Right cardiac atrium (tissue), 5 donors: ENCODE measurements at regions not wholly inside any gene's neighbourhood (a gene's known extent, or its start where the extent isn't known, plus 50 kb on each side); places are given as distances from the start of the nearest gene placed in this dataset.

ENCODE experiments used
- ATAC-seq, 2 donors: fragments of 200-7000 bp; cut with Tn5 transposase; one replicate each; pipeline versions ENCODE4 v1.8.0 to v1.9.1; 2020; ENCODE audit warnings: moderate library complexity in 2 of 2, mild to moderate bottlenecking in 1 of 2
- DNase-seq, 3 donors: peaks; one replicate each; pipeline ENCODE4 v3.0.0-alpha.2; 2020
- H3K27ac ChIP-seq: one replicate; pipeline ENCODE4 v1.5.1; 2013; ENCODE audit warnings: mild to moderate bottlenecking, low read length, control low read depth, moderate library complexity
- H3K27me3 ChIP-seq: one replicate; pipeline ENCODE4 v1.6.1; 2013; ENCODE audit not compliant: control insufficient read depth, insufficient read depth
- H3K4me1 ChIP-seq: one replicate; pipeline ENCODE4 v1.6.1; 2013; ENCODE audit warnings: low read length; ENCODE audit not compliant: control insufficient read depth, insufficient read depth
- H3K4me3 ChIP-seq: one replicate; pipeline ENCODE4 v1.5.1; 2013; ENCODE audit warnings: low read length, control low read depth
- H3K9me3 ChIP-seq: one replicate; pipeline ENCODE4 v1.6.1; 2013; ENCODE audit warnings: low read length; ENCODE audit not compliant: control insufficient read depth
- WGBS: extraction: QIAGEN DNeasy Blood & Tissue Kit; methylation state at CpG from one replicate; pipeline ENCODE4 v1.1.7; 2013; 5-methylcytosine and 5-hydroxymethylcytosine counted together
- intact Hi-C, 4 donors: fragments of 100-400 bp; cut with DNase I; formaldehyde crosslinking; loops; one replicate each; pipeline versions ENCODE4 v1.11.0 to v1.14.0; 2022 to 2023
- donor health status: healthy with polysubstance abuse.
- donor health status: DM: no; HTN: yes; CAD: no.
- donor health status: DM: no; HTN: no; CAD: no.
- donor health status: DM: no; HTN: yes; CAD: no; lungs with severe emphysema.
- donor health status: DM: yes; HTN: yes; CAD: no.

- Histone ChIP-seq H3K9me3 (no peaks in the 10 kb centered on the region), H3K4me1 (no peaks in the 10 kb centered on the region), H3K27ac (no peak overlapping the region), H3K4me3 (no peak overlapping the region), H3K27me3 (no peaks in the 10 kb centered on the region)
- WGBS, result 85% methylated on average over 7 of the region's 7 CpGs
- DNase-seq (no peak), ATAC-seq (no peak)
- intact Hi-C loops, result no loop called here
Observed at GRCh38 chr10:78889536-78890063, 179.2 kb upstream of the ZMIZ1 start.

GRCh38 chr10:78890506-78890905, 178.3 kb upstream of the ZMIZ1 start:
- ATAC-seq, result no peak
- DNase-seq, result no peak
- Histone ChIP-seq H3K4me1 (no peaks in the 10 kb centered on the region), H3K4me3 (no peak overlapping the region), H3K27me3 (no peaks in the 10 kb centered on the region), H3K27ac (no peak overlapping the region), H3K9me3 (no peaks in the 10 kb centered on the region)
- 79% methylated on average over 3 of the region's 3 CpGs for WGBS
- intact Hi-C loops, result no loop called here

GRCh38 chr10:78891741-78892140, 177.0 kb upstream of the ZMIZ1 start:
- no peak overlapping the region for H3K27ac ChIP-seq
- WGBS, result 95% methylated on average over 2 of the region's 2 CpGs
- intact Hi-C loops, result no loop called here
- no peak overlapping the region for H3K4me3 ChIP-seq
- no peak for DNase-seq
- H3K27me3 ChIP-seq, result no peaks in the 10 kb centered on the region
- H3K4me1 ChIP-seq, result no peaks in the 10 kb centered on the region
- no peak for ATAC-seq
- H3K9me3 ChIP-seq, result no peaks in the 10 kb centered on the region

GRCh38 chr10:78892338-78893176, 176.2 kb upstream of the ZMIZ1 start:
- Histone ChIP-seq H3K27ac (no peak overlapping the region), H3K4me1 (no peaks in the 10 kb centered on the region), H3K4me3 (no peak overlapping the region), H3K27me3 (no peaks in the 10 kb centered on the region), H3K9me3 (no peaks in the 10 kb centered on the region)
- intact Hi-C loops, result no loop called here
- WGBS, result 76% methylated on average over 7 of the region's 7 CpGs
- no peak for ATAC-seq
- no peak for DNase-seq

- Histone ChIP-seq H3K9me3 (no peaks in the 10 kb centered on the region), H3K4me1 (no peaks in the 10 kb centered on the region), H3K4me3 (no peak overlapping the region), H3K27ac (no peak overlapping the region), H3K27me3 (no peaks in the 10 kb centered on the region)
- WGBS, result 96% methylated on average over 5 of the region's 5 CpGs
- intact Hi-C loops, result no loop called here
- DNase-seq, result no peak
- ATAC-seq, result no peak
Observed at GRCh38 chr10:78893217-78893616, 175.5 kb upstream of the ZMIZ1 start.

- Histone ChIP-seq H3K27me3 (no peaks in the 10 kb centered on the region), H3K4me1 (no peaks in the 10 kb centered on the region), H3K4me3 (no peak overlapping the region), H3K27ac (no peak overlapping the region), H3K9me3 (no peaks in the 10 kb centered on the region)
- intact Hi-C loops, result no loop called here
- no peak for DNase-seq
- 92% methylated on average over 12 of the region's 12 CpGs for WGBS
- ATAC-seq, result no peak
Observed at GRCh38 chr10:78894089-78894840, 174.5 kb upstream of the ZMIZ1 start.

GRCh38 chr10:78894841-78895195, 173.9 kb upstream of the ZMIZ1 start:
- no peak for DNase-seq

GRCh38 chr10:78895469-78895868, 173.3 kb upstream of the ZMIZ1 start:
- H3K4me3 ChIP-seq, result no peak overlapping the region
- ATAC-seq (no peak), DNase-seq (no peak)
- 90% methylated on average over 8 of the region's 8 CpGs for WGBS
- no peaks in the 10 kb centered on the region for H3K9me3 ChIP-seq
- H3K27me3 ChIP-seq, result no peaks in the 10 kb centered on the region
- intact Hi-C loops, result no loop called here
- no peak overlapping the region for H3K27ac ChIP-seq
- H3K4me1 ChIP-seq, result no peaks in the 10 kb centered on the region

More at GRCh38 chr10:78894841-78895195, 173.9 kb upstream of the ZMIZ1 start:
- H3K4me3 ChIP-seq, result no peak overlapping the region
- 98% methylated on average over 3 of the region's 3 CpGs for WGBS
- no peaks in the 10 kb centered on the region for H3K9me3 ChIP-seq
- H3K27ac ChIP-seq, result no peak overlapping the region
- no peaks in the 10 kb centered on the region for H3K27me3 ChIP-seq
- no peaks in the 10 kb centered on the region for H3K4me1 ChIP-seq
- intact Hi-C loops, result no loop called here
- ATAC-seq, result no peak

GRCh38 chr10:78896159-78896928, 172.4 kb upstream of the ZMIZ1 start:
- Histone ChIP-seq H3K9me3 (no peaks in the 10 kb centered on the region), H3K27me3 (no peaks in the 10 kb centered on the region), H3K4me3 (no peak overlapping the region), H3K4me1 (no peaks in the 10 kb centered on the region), H3K27ac (no peak overlapping the region)
- intact Hi-C loops, result no loop called here
- WGBS, result 65% methylated on average over 12 of the region's 12 CpGs
- DNase-seq (peak in 2 of 3 donors; percentile 69 to 82), ATAC-seq (no peak)

- 91% methylated on average over 13 of the region's 13 CpGs for WGBS
- H3K27ac ChIP-seq, result no peak overlapping the region
- intact Hi-C loops, result no loop called here
- no peaks in the 10 kb centered on the region for H3K27me3 ChIP-seq
- H3K9me3 ChIP-seq, result no peaks in the 10 kb centered on the region
- ATAC-seq (no peak), DNase-seq (no peak)
- no peak overlapping the region for H3K4me3 ChIP-seq
- H3K4me1 ChIP-seq, result no peaks in the 10 kb centered on the region
Observed at GRCh38 chr10:78898341-78899097, 170.2 kb upstream of the ZMIZ1 start.
